OCI-LY3 (cell line): ENCODE measurements at regions not wholly inside any gene's neighbourhood (a gene's known extent, or its start where the extent isn't known, plus 50 kb on each side); places are given as distances from the start of the nearest gene placed in this dataset.

Experiments used
- CTCF ChIP-seq: fragments of 200-600, 300-600 bp; sonication (generic); IDR thresholded peaks from 2 replicates; pipeline ENCODE4 v1.5.1; 2014; ENCODE audit warnings: antibody characterized with exemption, low read length, low read depth
- EZH2phosphoT487 ChIP-seq: fragments of 200-600 bp; shearing (Covaris generic); IDR thresholded peaks from 2 replicates; pipeline ENCODE4 v1.6.1; 2018; ENCODE audit warnings: antibody characterized with exemption, mixed run types, low read depth

- TF ChIP-seq CTCF (no peak), EZH2phosphoT487 (no peak)
These were observed 199.7 kb downstream of the C11orf91 start for GRCh38 chr11:33500861-33501479.
